ENCODE measurements at regions not wholly inside any gene's neighbourhood (a gene's known extent, or its start where the extent isn't known, plus 50 kb on each side); places are given as distances from the start of the nearest gene placed in this dataset.

DNA sequence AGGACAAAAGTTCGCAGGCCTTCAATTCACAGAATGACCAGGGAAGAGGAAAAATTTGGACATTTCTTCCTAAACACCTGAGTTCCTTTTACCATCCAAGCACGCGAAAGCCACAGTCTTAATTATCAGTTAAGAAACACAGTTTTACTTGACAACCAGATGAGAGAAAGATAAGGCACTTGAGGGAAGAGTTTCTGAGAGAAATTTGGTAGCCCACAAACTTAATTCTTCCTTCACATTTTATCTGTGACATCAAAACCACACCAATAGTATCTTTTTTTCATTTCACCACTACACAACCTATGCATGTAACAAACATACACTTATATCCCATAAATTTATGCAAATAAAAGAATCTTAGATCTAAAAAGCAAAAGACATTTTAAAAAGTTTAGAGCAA lies 326.6 kb downstream of the MZT1 start:
- TF ChIP-seq, protein P1, sequence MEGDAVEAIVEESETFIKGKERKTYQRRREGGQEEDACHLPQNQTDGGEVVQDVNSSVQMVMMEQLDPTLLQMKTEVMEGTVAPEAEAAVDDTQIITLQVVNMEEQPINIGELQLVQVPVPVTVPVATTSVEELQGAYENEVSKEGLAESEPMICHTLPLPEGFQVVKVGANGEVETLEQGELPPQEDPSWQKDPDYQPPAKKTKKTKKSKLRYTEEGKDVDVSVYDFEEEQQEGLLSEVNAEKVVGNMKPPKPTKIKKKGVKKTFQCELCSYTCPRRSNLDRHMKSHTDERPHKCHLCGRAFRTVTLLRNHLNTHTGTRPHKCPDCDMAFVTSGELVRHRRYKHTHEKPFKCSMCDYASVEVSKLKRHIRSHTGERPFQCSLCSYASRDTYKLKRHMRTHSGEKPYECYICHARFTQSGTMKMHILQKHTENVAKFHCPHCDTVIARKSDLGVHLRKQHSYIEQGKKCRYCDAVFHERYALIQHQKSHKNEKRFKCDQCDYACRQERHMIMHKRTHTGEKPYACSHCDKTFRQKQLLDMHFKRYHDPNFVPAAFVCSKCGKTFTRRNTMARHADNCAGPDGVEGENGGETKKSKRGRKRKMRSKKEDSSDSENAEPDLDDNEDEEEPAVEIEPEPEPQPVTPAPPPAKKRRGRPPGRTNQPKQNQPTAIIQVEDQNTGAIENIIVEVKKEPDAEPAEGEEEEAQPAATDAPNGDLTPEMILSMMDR (IDR thresholded peaks at IDR 0.05; ENCODE audit: low read length), result no peak
- TF ChIP-seq EZH2 (IDR thresholded peaks at IDR 0.05; ENCODE audit: borderline replicate concordance, low read length), result no peak

All from OCI-LY1 (cell line).